SK-N-SH (cell line): ENCODE measurements at regions not wholly inside any gene's neighbourhood (a gene's known extent, or its start where the extent isn't known, plus 50 kb on each side); places are given as distances from the start of the nearest gene placed in this dataset.

Source experiments
- CTCF ChIA-PET: fragments of 300-600, 350-600 bp; formaldehyde crosslinking; extraction: SDS; loops from one replicate; lab custom pipeline; 2021; lab: Yijun Ruan, JAX
- POLR2A ChIA-PET: fragments of 350-600 bp; sonication (Branson Sonifier 250); formaldehyde crosslinking; extraction: SDS; loops from one replicate; lab custom pipeline; 2020; ENCODE audit warnings: antibody characterized with exemption, inconsistent platforms; lab: Yijun Ruan, JAX
- DNase-seq: peaks from one replicate; pipeline ENCODE4 v3.0.0; 2012
- H2AFZ ChIP-seq: fragments of 200-600 bp; sonication (generic); 2 replicates; pipeline ENCODE4 v1.8.1; 2016; ENCODE audit warnings: antibody characterized with exemption, mild to moderate bottlenecking, low read depth
- H3F3A ChIP-seq: fragments of 200-600 bp; sonication (generic); replicated peaks from 2 replicates; pipeline ENCODE3; 2016; ENCODE audit warnings: antibody characterized with exemption, mild to moderate bottlenecking; ENCODE audit not compliant: insufficient read depth
- H3K27ac ChIP-seq, 2 experiments: fragments of 200-500 bp in 1 of 2; fragments of 200-600 bp in 1 of 2; sonication (Bioruptor generic) in 1 of 2; sonication (generic), shearing (Covaris generic) in 1 of 2; 2 replicates each; pipeline versions ENCODE4 v1.5.1 to v1.6.1; 2014 to 2016; ENCODE audit warnings: low read depth in 2 of 2, inconsistent platforms in 1 of 2, low read length in 1 of 2, mild to moderate bottlenecking in 1 of 2, mixed read lengths in 1 of 2
- H3K27me3 ChIP-seq: fragments of 200-600 bp; sonication (generic), shearing (Covaris generic); 2 replicates; pipeline ENCODE4 v1.6.1; 2016; ENCODE audit warnings: mixed run types; ENCODE audit not compliant: insufficient read depth
- H3K36me3 ChIP-seq, 2 experiments: fragments of 200-500 bp in 1 of 2; fragments of 200-600 bp in 1 of 2; sonication (Bioruptor generic) in 1 of 2; sonication (generic) in 1 of 2; replicated peaks in 1 of 2; 2 replicates each; pipeline versions ENCODE3 to v1.5.1; 2014 to 2016; ENCODE audit warnings: low read length in 1 of 2, mild to moderate bottlenecking in 1 of 2; ENCODE audit not compliant: insufficient read depth in 2 of 2, control insufficient read depth in 1 of 2
- H3K4me1 ChIP-seq, 2 experiments: fragments of 200-500 bp in 1 of 2; fragments of 200-600 bp in 1 of 2; sonication (Bioruptor generic) in 1 of 2; sonication (generic), shearing (Covaris generic) in 1 of 2; 2 replicates each; pipeline versions ENCODE4 v1.5.1 to v1.6.1; 2014 to 2016; ENCODE audit warnings: low read depth in 1 of 2, low read length in 1 of 2, mixed run types in 1 of 2; ENCODE audit not compliant: insufficient read depth in 2 of 2, control insufficient read depth in 1 of 2
- H3K4me2 ChIP-seq: fragments of 200-600 bp; sonication (generic), shearing (Covaris generic); 2 replicates; pipeline ENCODE4 v1.6.1; 2017; ENCODE audit warnings: mixed run types
- H3K4me3 ChIP-seq, 2 experiments: fragments of 200-500 bp in 1 of 2; fragments of 200-600 bp in 1 of 2; sonication (Bioruptor generic) in 1 of 2; sonication (generic), shearing (Covaris generic) in 1 of 2; 2 replicates each; pipeline versions ENCODE4 v1.5.1 to v1.8.1; 2014 to 2016; ENCODE audit warnings: low read depth in 2 of 2, inconsistent platforms in 1 of 2, low read length in 1 of 2, mild to moderate bottlenecking in 1 of 2, mixed read lengths in 1 of 2, moderate library complexity in 1 of 2
- H3K79me2 ChIP-seq: fragments of 200-600 bp; sonication (generic); 2 replicates; pipeline ENCODE4 v1.8.1; 2017; ENCODE audit warnings: mild to moderate bottlenecking; ENCODE audit not compliant: insufficient read depth
- H3K9ac ChIP-seq: fragments of 200-600 bp; sonication (generic); 2 replicates; pipeline ENCODE4 v1.6.1; 2017; ENCODE audit warnings: mixed run types
- H3K9me2 ChIP-seq: fragments of 200-600 bp; sonication (generic); 2 replicates; pipeline ENCODE4 v1.6.1; 2017; ENCODE audit warnings: mixed run types
- H3K9me3 ChIP-seq: fragments of 200-600 bp; sonication (generic); 2 replicates; pipeline ENCODE4 v1.6.1; 2017; ENCODE audit warnings: mixed run types, mild to moderate bottlenecking, moderate library complexity
- H4K20me1 ChIP-seq: fragments of 200-600 bp; sonication (generic); 2 replicates; pipeline ENCODE4 v1.6.1; 2017; ENCODE audit warnings: mild to moderate bottlenecking, mixed run types; ENCODE audit not compliant: insufficient read depth
- CHD2 ChIP-seq: fragments of 150-350 bp; IDR thresholded peaks from 2 replicates; pipeline ENCODE4 v1.6.1; 2018; ENCODE audit warnings: low read length; ENCODE audit not compliant: partially characterized antibody
- EZH2phosphoT487 ChIP-seq: fragments of 200-600 bp; sonication (generic); IDR thresholded peaks from 2 replicates; pipeline ENCODE4 v1.6.1; 2017; ENCODE audit warnings: low read depth, mixed run types, mild to moderate bottlenecking, antibody characterized with exemption, moderate library complexity, borderline replicate concordance
- FOXJ3 ChIP-seq: sonication (generic); formaldehyde crosslinking; IDR thresholded peaks from 2 replicates; pipeline ENCODE4 v1.5.1; 2020; ENCODE audit warnings: mild to moderate bottlenecking, missing genetic modification reagents
- FOXM1 ChIP-seq: IDR thresholded peaks from 2 replicates; pipeline ENCODE4 v1.4.0; 2012; ENCODE audit warnings: low read depth, mild to moderate bottlenecking
- GATA2 ChIP-seq: sonication (generic); formaldehyde crosslinking; IDR thresholded peaks from 2 replicates; pipeline ENCODE4 v1.5.0; 2020; ENCODE audit warnings: mild to moderate bottlenecking, missing genetic modification reagents
- JUND ChIP-seq: IDR thresholded peaks from 2 replicates; pipeline ENCODE4 v1.4.0; 2012
- MEF2A ChIP-seq: IDR thresholded peaks from 2 replicates; pipeline ENCODE4 v1.4.0; 2012; ENCODE audit warnings: low read depth, borderline replicate concordance
- MXI1 ChIP-seq: IDR thresholded peaks from 2 replicates; pipeline ENCODE4 v1.6.1; 2012; ENCODE audit warnings: mild to moderate bottlenecking, low read depth, low read length, improper control_type of control experiment
- NFIC ChIP-seq: IDR thresholded peaks from 2 replicates; pipeline ENCODE4 v1.4.0; 2012; ENCODE audit warnings: borderline replicate concordance
- NRF1 ChIP-seq: IDR thresholded peaks from 2 replicates; pipeline ENCODE4 v1.6.1; 2012; ENCODE audit warnings: low read depth, mild to moderate bottlenecking, low read length
- PBX3 ChIP-seq: IDR thresholded peaks from 2 replicates; pipeline ENCODE4; 2012
- RCOR1 ChIP-seq: fragments of 150-350 bp; IDR thresholded peaks from 2 replicates; pipeline ENCODE4 v1.6.1; 2017; ENCODE audit warnings: antibody characterized with exemption, low read length
- REST ChIP-seq: IDR thresholded peaks from 2 replicates; pipeline ENCODE4 v1.6.1; 2012; ENCODE audit warnings: mild to moderate bottlenecking, low read depth, low read length, moderate library complexity
- RXRA ChIP-seq: IDR thresholded peaks from 2 replicates; pipeline ENCODE4 v1.4.0; 2012; ENCODE audit warnings: low read depth, mild to moderate bottlenecking, borderline replicate concordance
- SIN3A ChIP-seq: IDR thresholded peaks from 2 replicates; pipeline ENCODE4 v1.6.1; 2012; ENCODE audit warnings: low read depth, mild to moderate bottlenecking, low read length, moderate library complexity, borderline replicate concordance
- TAF1 ChIP-seq: IDR thresholded peaks from 2 replicates; pipeline ENCODE4 v1.6.1; 2012; ENCODE audit warnings: low read depth, mild to moderate bottlenecking, low read length, moderate library complexity, borderline replicate concordance
- TEAD4 ChIP-seq: IDR thresholded peaks from 2 replicates; pipeline ENCODE4 v1.4.0; 2012; ENCODE audit warnings: mild to moderate bottlenecking, borderline replicate concordance; ENCODE audit not compliant: insufficient read depth
- TF ChIP-seq, protein P1 (sequence below): IDR thresholded peaks from 2 replicates; pipeline ENCODE4 v1.4.0; 2012; ENCODE audit warnings: low read depth

DNA sequence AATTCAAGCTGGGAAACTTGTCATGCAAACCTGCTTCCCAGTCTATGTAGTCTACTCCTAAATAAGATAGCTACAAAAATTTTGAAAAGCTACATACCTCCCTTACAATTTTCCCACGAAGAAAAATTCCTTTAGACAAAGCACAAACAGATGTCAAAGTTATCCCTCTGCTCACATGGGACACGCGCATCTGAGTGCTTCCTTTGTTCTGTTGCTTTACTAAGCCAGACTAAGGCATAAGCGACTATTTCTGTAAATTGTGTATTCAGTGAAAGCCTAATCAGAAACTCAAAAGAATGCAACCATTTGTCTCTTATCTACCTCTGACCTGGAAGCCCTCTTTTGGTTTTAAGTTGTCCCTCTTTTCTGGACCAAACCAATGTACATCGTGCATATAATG lies 583.7 kb upstream of the B3GAT1 start (continued):
- no peak for TF ChIP-seq RCOR1
- TF ChIP-seq TAF1 = no peak
- TF ChIP-seq EZH2phosphoT487 = no peak

- Histone ChIP-seq H3K27me3 (no peaks in the 10 kb centered on the region), H3K9me3 (no peaks in the 10 kb centered on the region), H2AFZ (no peak overlapping the region), H3F3A (no peaks in the 10 kb centered on the region), H3K9ac (no peak overlapping the region), H3K4me1 (peaks cover 0 to 2% of the 10 kb centered on the region in 2 experiments; a peak in 2 of 4 replicates), H3K36me3 (no peaks in the 10 kb centered on the region), H3K9me2 (no peaks in the 10 kb centered on the region), H3K27ac (no peak overlapping the region), H3K79me2 (no peaks in the 10 kb centered on the region), H3K4me3 (no peak overlapping the region), H3K4me2 (no peak overlapping the region), H4K20me1 (no peaks in the 10 kb centered on the region)
- POLR2A ChIA-PET = no interaction called here
- TF ChIP-seq PBX3 (no peak), EZH2phosphoT487 (no peak), TEAD4 (no peak), RXRA (no peak), GATA2 (CRISPR knock-in tag) (no peak), FOXJ3 (CRISPR knock-in tag) (no peak), TAF1 (no peak), MEF2A (no peak), RCOR1 (no peak), MXI1 (no peak), JUND (no peak), SIN3A (no peak), REST (no peak), CHD2 (no peak), NRF1 (no peak), FOXM1 (no peak), NFIC (no peak)
- TF ChIP-seq, protein P1, sequence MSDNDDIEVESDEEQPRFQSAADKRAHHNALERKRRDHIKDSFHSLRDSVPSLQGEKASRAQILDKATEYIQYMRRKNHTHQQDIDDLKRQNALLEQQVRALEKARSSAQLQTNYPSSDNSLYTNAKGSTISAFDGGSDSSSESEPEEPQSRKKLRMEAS = no peak
- DNase-seq = no peak
- CTCF ChIA-PET = no interaction called here
These were observed 582.4 kb upstream of the B3GAT1 start for GRCh38 chr11:134994431-134994830.
